CD4-positive, alpha-beta T cell (primary cell): ENCODE measurements at regions not wholly inside any gene's neighbourhood (a gene's known extent, or its start where the extent isn't known, plus 50 kb on each side); places are given as distances from the start of the nearest gene placed in this dataset.
A peak's percentile ranks its signal among the peaks of the same experiment; 100 is the strongest.

Experiments used
- ATAC-seq: fragments of 200-7000 bp; cut with Tn5 transposase; one replicate; pipeline ENCODE4 v1.10.0; 2022; ENCODE audit warnings: mild to moderate bottlenecking; ENCODE audit not compliant: poor library complexity
- CTCF ChIA-PET: fragments of 350-600 bp; sonication (Branson Sonifier 250); formaldehyde crosslinking; loops from one replicate; lab custom pipeline; 2021; ENCODE audit warnings: antibody characterized with exemption, inconsistent platforms; lab: Charles Lee
- POLR2A ChIA-PET: fragments of 350-600 bp; sonication (Branson Sonifier 250); formaldehyde crosslinking; loops from one replicate; lab custom pipeline; 2021; ENCODE audit warnings: antibody characterized with exemption, inconsistent platforms; lab: Charles Lee
- DNase-seq, 14 experiments: peaks; one replicate each; pipeline ENCODE4 v3.0.0-alpha.2; 2013 to 2020; ENCODE audit warnings: mixed read lengths in 2 of 14
- H3K27ac ChIP-seq, 2 donors: one replicate each; pipeline versions ENCODE4 v1.5.1 to v1.7.0; 2013; ENCODE audit warnings: low read length in 2 of 2, low read depth in 1 of 2, mild to moderate bottlenecking in 1 of 2
- H3K27me3 ChIP-seq, 2 experiments: 1 replicate in 1 of 2; 2 replicates in 1 of 2; pipeline versions ENCODE4 v1.6.1 to v1.7.0; 2013; ENCODE audit warnings: low read length in 2 of 2, control low read depth in 1 of 2, mild to moderate bottlenecking in 1 of 2, moderate library complexity in 1 of 2; ENCODE audit not compliant: insufficient read depth in 2 of 2, control insufficient read depth in 1 of 2
- H3K36me3 ChIP-seq: one replicate; pipeline ENCODE4 v1.6.1; 2013; ENCODE audit warnings: low read length, control low read depth; ENCODE audit not compliant: insufficient read depth
- H3K4me1 ChIP-seq: one replicate; pipeline ENCODE4 v1.6.1; 2013; ENCODE audit warnings: low read length, control low read depth; ENCODE audit not compliant: insufficient read depth
- H3K4me3 ChIP-seq: one replicate; pipeline ENCODE4 v1.5.1; 2013; ENCODE audit warnings: mild to moderate bottlenecking, low read length, moderate library complexity
- H3K9me3 ChIP-seq, 2 experiments: 1 replicate in 1 of 2; 2 replicates in 1 of 2; pipeline versions ENCODE4 v1.6.1 to v1.7.0; 2013; ENCODE audit warnings: low read length in 2 of 2, mild to moderate bottlenecking in 2 of 2, control low read depth in 1 of 2, moderate library complexity in 1 of 2; ENCODE audit not compliant: control insufficient read depth in 1 of 2, insufficient read depth in 1 of 2
- H3K27ac Mint-ChIP-seq: one replicate; pipeline ENCODE4 v1.8.0; 2020; ENCODE audit warnings: mixed read lengths
- H3K27me3 Mint-ChIP-seq: one replicate; pipeline ENCODE4 v1.8.0; 2021; ENCODE audit warnings: mixed read lengths
- H3K36me3 Mint-ChIP-seq: one replicate; pipeline ENCODE4 v1.8.0; 2021; ENCODE audit warnings: low read depth, mixed read lengths
- H3K4me1 Mint-ChIP-seq: one replicate; pipeline ENCODE4 v1.8.0; 2021; ENCODE audit warnings: low read depth, mixed read lengths
- H3K4me3 Mint-ChIP-seq: one replicate; pipeline ENCODE4 v1.8.0; 2020; ENCODE audit warnings: mild to moderate bottlenecking, mixed read lengths
- H3K9me3 Mint-ChIP-seq: one replicate; pipeline ENCODE4 v1.8.0; 2020; ENCODE audit warnings: mixed read lengths
- CTCF ChIP-seq: fragments of 200-600 bp; IDR thresholded peaks from one replicate; pipeline ENCODE4 v1.8.0; 2022; ENCODE audit warnings: antibody characterized with exemption, mild to moderate bottlenecking
- intact Hi-C, 2 experiments: fragments of 100-400 bp; cut with DNase I in 1 of 2; cut with micrococcal nuclease in 1 of 2; formaldehyde crosslinking; loops; one replicate each; pipeline versions ENCODE4 v1.15.1 to v1.9.0; 2023 to 2025; cut with DNase I, micrococcal nuclease

- Mint-ChIP-seq H3K4me3 (no peak overlapping the region), H3K9me3 (no peaks in the 10 kb centered on the region), H3K4me1 (no peaks in the 10 kb centered on the region), H3K27me3 (no peaks in the 10 kb centered on the region), H3K27ac (no peak overlapping the region), H3K36me3 (no peaks in the 10 kb centered on the region)
- ChIA-PET CTCF (no interaction called here), POLR2A (no interaction called here)
- no peak for ATAC-seq
- H3K27ac ChIP-seq = no peak overlapping the region
- H3K36me3 ChIP-seq = no peaks in the 10 kb centered on the region
- no peak overlapping the region for H3K4me3 ChIP-seq
- DNase-seq = no peak
- H3K4me1 ChIP-seq = no peaks in the 10 kb centered on the region
- peaks cover 0 to 12% of the 10 kb centered on the region in 2 experiments for H3K9me3 ChIP-seq
- intact Hi-C loops = no loop called here
- TF ChIP-seq CTCF = no peak
- H3K27me3 ChIP-seq = no peaks in the 10 kb centered on the region
These were observed 222.4 kb upstream of the ANKRD30A start for GRCh38 chr10:36903040-36903439.

GRCh38 chr10:36899652-36900051 lies 225.7 kb upstream of the ANKRD30A start:
- no peaks in the 10 kb centered on the region for H3K27me3 Mint-ChIP-seq
- ATAC-seq (no peak), DNase-seq (no peak)
- intact Hi-C loops = loop anchor here in 1 of 2 experiments (10.0 kb wide), 1 partner anchor 65 kb away; no protein-coding TSS in a partner anchor
- Histone ChIP-seq H3K27me3 (no peaks in the 10 kb centered on the region), H3K27ac (no peak overlapping the region), H3K36me3 (no peaks in the 10 kb centered on the region), H3K9me3 (peaks cover 0 to 12% of the 10 kb centered on the region in 2 experiments), H3K4me3 (no peak overlapping the region), H3K4me1 (no peaks in the 10 kb centered on the region)
- no peak overlapping the region for H3K27ac Mint-ChIP-seq
- H3K9me3 Mint-ChIP-seq = peaks cover 2% of the 10 kb centered on the region
- no peaks in the 10 kb centered on the region for H3K4me1 Mint-ChIP-seq
- POLR2A ChIA-PET = no interaction called here
- no peaks in the 10 kb centered on the region for H3K36me3 Mint-ChIP-seq
- CTCF ChIA-PET = no interaction called here
- TF ChIP-seq CTCF = no peak
- no peak overlapping the region for H3K4me3 Mint-ChIP-seq

- peak; percentile 17 for TF ChIP-seq CTCF
- ATAC-seq = no peak
- no peak overlapping the region for H3K4me3 Mint-ChIP-seq
These were observed 236.3 kb upstream of the ANKRD30A start for GRCh38 chr10:36888925-36889573.

More at GRCh38 chr10:36888925-36889573, 236.3 kb upstream of the ANKRD30A start:
- Histone ChIP-seq H3K27ac (no peak overlapping the region), H3K4me3 (no peak overlapping the region), H3K4me1 (no peaks in the 10 kb centered on the region), H3K27me3 (no peaks in the 10 kb centered on the region), H3K36me3 (no peaks in the 10 kb centered on the region), H3K9me3 (no peaks in the 10 kb centered on the region)
- H3K36me3 Mint-ChIP-seq = no peaks in the 10 kb centered on the region
- no peaks in the 10 kb centered on the region for H3K4me1 Mint-ChIP-seq
- ChIA-PET CTCF (interaction anchor here (1.0 kb wide), 1 partner anchor 29 kb away, joined by 3 read pairs; no protein-coding TSS in a partner anchor), POLR2A (no interaction called here)
- H3K27me3 Mint-ChIP-seq = no peaks in the 10 kb centered on the region
- no peaks in the 10 kb centered on the region for H3K9me3 Mint-ChIP-seq
- peak in 10 of 14 experiments; percentile 1 to 45 (median 26) for DNase-seq
- intact Hi-C loops = no loop called here
- no peak overlapping the region for H3K27ac Mint-ChIP-seq
